SK-N-SH (cell line): ENCODE measurements at regions not wholly inside any gene's neighbourhood (a gene's known extent, or its start where the extent isn't known, plus 50 kb on each side); places are given as distances from the start of the nearest gene placed in this dataset.

ENCODE experiments used
- CTCF ChIA-PET: fragments of 300-600, 350-600 bp; formaldehyde crosslinking; extraction: SDS; loops from one replicate; lab custom pipeline; 2021; lab: Yijun Ruan, JAX
- POLR2A ChIA-PET: fragments of 350-600 bp; sonication (Branson Sonifier 250); formaldehyde crosslinking; extraction: SDS; loops from one replicate; lab custom pipeline; 2020; ENCODE audit warnings: antibody characterized with exemption, inconsistent platforms; lab: Yijun Ruan, JAX
- DNase-seq: peaks from one replicate; pipeline ENCODE4 v3.0.0; 2012
- H2AFZ ChIP-seq: fragments of 200-600 bp; sonication (generic); 2 replicates; pipeline ENCODE4 v1.8.1; 2016; ENCODE audit warnings: antibody characterized with exemption, mild to moderate bottlenecking, low read depth
- H3F3A ChIP-seq: fragments of 200-600 bp; sonication (generic); replicated peaks from 2 replicates; pipeline ENCODE3; 2016; ENCODE audit warnings: antibody characterized with exemption, mild to moderate bottlenecking; ENCODE audit not compliant: insufficient read depth
- H3K27ac ChIP-seq, 2 experiments: fragments of 200-500 bp in 1 of 2; fragments of 200-600 bp in 1 of 2; sonication (Bioruptor generic) in 1 of 2; sonication (generic), shearing (Covaris generic) in 1 of 2; 2 replicates each; pipeline versions ENCODE4 v1.5.1 to v1.6.1; 2014 to 2016; ENCODE audit warnings: low read depth in 2 of 2, inconsistent platforms in 1 of 2, low read length in 1 of 2, mild to moderate bottlenecking in 1 of 2, mixed read lengths in 1 of 2
- H3K27me3 ChIP-seq: fragments of 200-600 bp; sonication (generic), shearing (Covaris generic); 2 replicates; pipeline ENCODE4 v1.6.1; 2016; ENCODE audit warnings: mixed run types; ENCODE audit not compliant: insufficient read depth
- H3K36me3 ChIP-seq, 2 experiments: fragments of 200-500 bp in 1 of 2; fragments of 200-600 bp in 1 of 2; sonication (Bioruptor generic) in 1 of 2; sonication (generic) in 1 of 2; replicated peaks in 1 of 2; 2 replicates each; pipeline versions ENCODE3 to v1.5.1; 2014 to 2016; ENCODE audit warnings: low read length in 1 of 2, mild to moderate bottlenecking in 1 of 2; ENCODE audit not compliant: insufficient read depth in 2 of 2, control insufficient read depth in 1 of 2
- H3K4me1 ChIP-seq, 2 experiments: fragments of 200-500 bp in 1 of 2; fragments of 200-600 bp in 1 of 2; sonication (Bioruptor generic) in 1 of 2; sonication (generic), shearing (Covaris generic) in 1 of 2; 2 replicates each; pipeline versions ENCODE4 v1.5.1 to v1.6.1; 2014 to 2016; ENCODE audit warnings: low read depth in 1 of 2, low read length in 1 of 2, mixed run types in 1 of 2; ENCODE audit not compliant: insufficient read depth in 2 of 2, control insufficient read depth in 1 of 2
- H3K4me2 ChIP-seq: fragments of 200-600 bp; sonication (generic), shearing (Covaris generic); 2 replicates; pipeline ENCODE4 v1.6.1; 2017; ENCODE audit warnings: mixed run types
- H3K4me3 ChIP-seq, 2 experiments: fragments of 200-500 bp in 1 of 2; fragments of 200-600 bp in 1 of 2; sonication (Bioruptor generic) in 1 of 2; sonication (generic), shearing (Covaris generic) in 1 of 2; 2 replicates each; pipeline versions ENCODE4 v1.5.1 to v1.8.1; 2014 to 2016; ENCODE audit warnings: low read depth in 2 of 2, inconsistent platforms in 1 of 2, low read length in 1 of 2, mild to moderate bottlenecking in 1 of 2, mixed read lengths in 1 of 2, moderate library complexity in 1 of 2
- H3K79me2 ChIP-seq: fragments of 200-600 bp; sonication (generic); 2 replicates; pipeline ENCODE4 v1.8.1; 2017; ENCODE audit warnings: mild to moderate bottlenecking; ENCODE audit not compliant: insufficient read depth
- H3K9ac ChIP-seq: fragments of 200-600 bp; sonication (generic); 2 replicates; pipeline ENCODE4 v1.6.1; 2017; ENCODE audit warnings: mixed run types
- H3K9me2 ChIP-seq: fragments of 200-600 bp; sonication (generic); 2 replicates; pipeline ENCODE4 v1.6.1; 2017; ENCODE audit warnings: mixed run types
- H3K9me3 ChIP-seq: fragments of 200-600 bp; sonication (generic); 2 replicates; pipeline ENCODE4 v1.6.1; 2017; ENCODE audit warnings: mixed run types, mild to moderate bottlenecking, moderate library complexity
- H4K20me1 ChIP-seq: fragments of 200-600 bp; sonication (generic); 2 replicates; pipeline ENCODE4 v1.6.1; 2017; ENCODE audit warnings: mild to moderate bottlenecking, mixed run types; ENCODE audit not compliant: insufficient read depth
- CHD2 ChIP-seq: fragments of 150-350 bp; IDR thresholded peaks from 2 replicates; pipeline ENCODE4 v1.6.1; 2018; ENCODE audit warnings: low read length; ENCODE audit not compliant: partially characterized antibody
- ELF1 ChIP-seq: IDR thresholded peaks from 2 replicates; pipeline ENCODE4 v1.4.0; 2012
- EP300 ChIP-seq, 2 experiments: IDR thresholded peaks; 2 replicates each; pipeline versions ENCODE4 v1.4.0 to v1.6.1; 2012; ENCODE audit warnings: borderline replicate concordance in 1 of 2, low read depth in 1 of 2, low read length in 1 of 2
- EZH2phosphoT487 ChIP-seq: fragments of 200-600 bp; sonication (generic); IDR thresholded peaks from 2 replicates; pipeline ENCODE4 v1.6.1; 2017; ENCODE audit warnings: low read depth, mixed run types, mild to moderate bottlenecking, antibody characterized with exemption, moderate library complexity, borderline replicate concordance
- MEF2A ChIP-seq: IDR thresholded peaks from 2 replicates; pipeline ENCODE4 v1.4.0; 2012; ENCODE audit warnings: low read depth, borderline replicate concordance
- MXI1 ChIP-seq: IDR thresholded peaks from 2 replicates; pipeline ENCODE4 v1.6.1; 2012; ENCODE audit warnings: mild to moderate bottlenecking, low read depth, low read length, improper control_type of control experiment
- NFIC ChIP-seq: IDR thresholded peaks from 2 replicates; pipeline ENCODE4 v1.4.0; 2012; ENCODE audit warnings: borderline replicate concordance
- NRF1 ChIP-seq: IDR thresholded peaks from 2 replicates; pipeline ENCODE4 v1.6.1; 2012; ENCODE audit warnings: low read depth, mild to moderate bottlenecking, low read length
- POLR2AphosphoS5 ChIP-seq: IDR thresholded peaks from 2 replicates; pipeline ENCODE4 v1.6.1; 2012; ENCODE audit warnings: low read depth, low read length
- RFX5 ChIP-seq: IDR thresholded peaks from 2 replicates; pipeline ENCODE4 v1.6.1; 2012; ENCODE audit warnings: mild to moderate bottlenecking, improper control_type of control experiment, low read length
- RXRA ChIP-seq: IDR thresholded peaks from 2 replicates; pipeline ENCODE4 v1.4.0; 2012; ENCODE audit warnings: low read depth, mild to moderate bottlenecking, borderline replicate concordance
- SMC3 ChIP-seq: IDR thresholded peaks from 2 replicates; pipeline ENCODE4 v1.6.1; 2012; ENCODE audit warnings: low read depth, low read length, improper control_type of control experiment
- TCF12 ChIP-seq: IDR thresholded peaks from 2 replicates; pipeline ENCODE4 v1.4.0; 2012
- YY1 ChIP-seq: IDR thresholded peaks from 2 replicates; pipeline ENCODE4 v1.4.0; 2012; ENCODE audit warnings: low read depth, mild to moderate bottlenecking
- WGBS: methylation state at CpG from one replicate; pipeline ENCODE4 v1.1.6; 2017; ENCODE audit warnings: low lambda C conversion rate; 5-methylcytosine and 5-hydroxymethylcytosine counted together
- TF ChIP-seq, protein P1 (sequence below): IDR thresholded peaks from 2 replicates; pipeline ENCODE4 v1.4.0; 2012; ENCODE audit warnings: low read depth
- TF ChIP-seq, protein P2 (sequence below): IDR thresholded peaks from 2 replicates; pipeline ENCODE4 v1.6.1; 2012; ENCODE audit warnings: mild to moderate bottlenecking, low read depth, low read length, moderate library complexity
- TF ChIP-seq, protein P3 (sequence below): fragments of 150-350 bp; IDR thresholded peaks from 2 replicates; pipeline ENCODE4 v1.6.1; 2016; ENCODE audit warnings: mild to moderate bottlenecking, low read depth, low read length

DNA sequence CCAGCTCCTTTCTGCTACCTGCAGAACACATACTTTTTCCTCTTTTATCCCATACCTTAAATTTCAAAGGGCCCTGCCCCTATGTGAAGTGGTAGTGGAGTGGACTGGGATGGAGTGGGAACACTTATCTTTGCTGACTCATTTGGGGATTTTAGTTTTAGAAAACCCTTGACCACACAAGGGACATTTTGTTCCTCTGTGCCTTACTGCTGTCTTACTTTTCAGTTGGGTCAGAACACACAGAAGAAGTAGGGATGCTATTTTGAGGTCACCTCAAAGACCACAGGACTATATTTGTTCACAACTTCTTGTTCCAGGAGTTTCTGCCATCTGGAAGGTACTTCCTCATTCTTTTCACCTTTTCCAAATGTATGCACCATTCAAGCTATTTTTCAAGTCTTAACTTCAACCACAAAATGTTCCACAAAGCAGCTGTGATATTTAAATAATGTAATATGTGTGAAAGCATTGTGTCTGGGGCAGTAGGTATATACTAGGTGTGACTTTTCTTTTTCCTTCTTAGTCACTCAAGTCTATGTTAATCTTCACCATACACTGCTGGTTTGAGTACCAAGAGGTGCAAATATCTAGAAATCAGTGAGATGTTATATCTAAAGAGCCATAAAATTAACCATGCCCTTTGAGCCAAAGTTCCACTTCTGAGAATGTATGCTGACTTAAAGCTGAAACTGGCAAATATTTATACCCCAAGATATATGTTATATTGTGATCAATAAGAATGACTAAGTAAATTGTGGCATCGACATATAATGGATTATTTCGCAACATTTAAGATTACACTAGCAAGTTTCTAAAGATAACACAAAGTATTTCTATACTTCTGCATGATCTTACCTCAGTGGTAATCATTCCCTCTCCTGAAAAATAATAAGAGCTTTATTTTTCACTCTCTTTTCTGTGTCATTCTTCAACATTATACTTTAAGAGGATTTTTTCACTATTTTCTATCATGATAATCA is 308.5 kb downstream of the MRPL39 start:
- Histone ChIP-seq H3K4me3 (no peak overlapping the region), H2AFZ (no peak overlapping the region), H3K9me2 (no peaks in the 10 kb centered on the region), H3K9ac (no peak overlapping the region), H3K79me2 (no peaks in the 10 kb centered on the region), H3K4me1 (no peaks in the 10 kb centered on the region), H3F3A (no peaks in the 10 kb centered on the region), H3K27me3 (no peaks in the 10 kb centered on the region), H4K20me1 (no peaks in the 10 kb centered on the region), H3K4me2 (no peak overlapping the region), H3K36me3 (no peaks in the 10 kb centered on the region), H3K9me3 (no peaks in the 10 kb centered on the region), H3K27ac (no peak overlapping the region)
- ChIA-PET CTCF (interaction anchor here (0.9 kb wide), 1 partner anchor 21 kb away, joined by 3 read pairs; no protein-coding TSS in a partner anchor), POLR2A (no interaction called here)
- no peak for DNase-seq
- TF ChIP-seq RXRA (no peak), MEF2A (no peak), TCF12 (no peak), CHD2 (no peak), YY1 (no peak), EP300 (IDR thresholded peaks at IDR 0.05; ENCODE audit: borderline replicate concordance in 1 of 2, low read depth in 1 of 2, low read length in 1 of 2) (no peak), RFX5 (no peak), ELF1 (no peak), EZH2phosphoT487 (no peak), SMC3 (no peak), NRF1 (no peak), NFIC (no peak), POLR2AphosphoS5 (no peak), MXI1 (no peak)
- TF ChIP-seq, protein P1, sequence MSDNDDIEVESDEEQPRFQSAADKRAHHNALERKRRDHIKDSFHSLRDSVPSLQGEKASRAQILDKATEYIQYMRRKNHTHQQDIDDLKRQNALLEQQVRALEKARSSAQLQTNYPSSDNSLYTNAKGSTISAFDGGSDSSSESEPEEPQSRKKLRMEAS: no peak
- TF ChIP-seq, protein P2, sequence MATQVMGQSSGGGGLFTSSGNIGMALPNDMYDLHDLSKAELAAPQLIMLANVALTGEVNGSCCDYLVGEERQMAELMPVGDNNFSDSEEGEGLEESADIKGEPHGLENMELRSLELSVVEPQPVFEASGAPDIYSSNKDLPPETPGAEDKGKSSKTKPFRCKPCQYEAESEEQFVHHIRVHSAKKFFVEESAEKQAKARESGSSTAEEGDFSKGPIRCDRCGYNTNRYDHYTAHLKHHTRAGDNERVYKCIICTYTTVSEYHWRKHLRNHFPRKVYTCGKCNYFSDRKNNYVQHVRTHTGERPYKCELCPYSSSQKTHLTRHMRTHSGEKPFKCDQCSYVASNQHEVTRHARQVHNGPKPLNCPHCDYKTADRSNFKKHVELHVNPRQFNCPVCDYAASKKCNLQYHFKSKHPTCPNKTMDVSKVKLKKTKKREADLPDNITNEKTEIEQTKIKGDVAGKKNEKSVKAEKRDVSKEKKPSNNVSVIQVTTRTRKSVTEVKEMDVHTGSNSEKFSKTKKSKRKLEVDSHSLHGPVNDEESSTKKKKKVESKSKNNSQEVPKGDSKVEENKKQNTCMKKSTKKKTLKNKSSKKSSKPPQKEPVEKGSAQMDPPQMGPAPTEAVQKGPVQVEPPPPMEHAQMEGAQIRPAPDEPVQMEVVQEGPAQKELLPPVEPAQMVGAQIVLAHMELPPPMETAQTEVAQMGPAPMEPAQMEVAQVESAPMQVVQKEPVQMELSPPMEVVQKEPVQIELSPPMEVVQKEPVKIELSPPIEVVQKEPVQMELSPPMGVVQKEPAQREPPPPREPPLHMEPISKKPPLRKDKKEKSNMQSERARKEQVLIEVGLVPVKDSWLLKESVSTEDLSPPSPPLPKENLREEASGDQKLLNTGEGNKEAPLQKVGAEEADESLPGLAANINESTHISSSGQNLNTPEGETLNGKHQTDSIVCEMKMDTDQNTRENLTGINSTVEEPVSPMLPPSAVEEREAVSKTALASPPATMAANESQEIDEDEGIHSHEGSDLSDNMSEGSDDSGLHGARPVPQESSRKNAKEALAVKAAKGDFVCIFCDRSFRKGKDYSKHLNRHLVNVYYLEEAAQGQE: no peak
- TF ChIP-seq, protein P3, sequence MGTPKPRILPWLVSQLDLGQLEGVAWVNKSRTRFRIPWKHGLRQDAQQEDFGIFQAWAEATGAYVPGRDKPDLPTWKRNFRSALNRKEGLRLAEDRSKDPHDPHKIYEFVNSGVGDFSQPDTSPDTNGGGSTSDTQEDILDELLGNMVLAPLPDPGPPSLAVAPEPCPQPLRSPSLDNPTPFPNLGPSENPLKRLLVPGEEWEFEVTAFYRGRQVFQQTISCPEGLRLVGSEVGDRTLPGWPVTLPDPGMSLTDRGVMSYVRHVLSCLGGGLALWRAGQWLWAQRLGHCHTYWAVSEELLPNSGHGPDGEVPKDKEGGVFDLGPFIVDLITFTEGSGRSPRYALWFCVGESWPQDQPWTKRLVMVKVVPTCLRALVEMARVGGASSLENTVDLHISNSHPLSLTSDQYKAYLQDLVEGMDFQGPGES: no peak
- WGBS: 85% methylated on average over 2 of the region's 2 CpGs
